ENCODE measurements at regions not wholly inside any gene's neighbourhood (a gene's known extent, or its start where the extent isn't known, plus 50 kb on each side); places are given as distances from the start of the nearest gene placed in this dataset.

- no peaks in the 10 kb centered on the region for H3K79me2 ChIP-seq
- no peaks in the 10 kb centered on the region for H3K9me2 ChIP-seq (replicated peaks; ENCODE audit: insufficient read depth)
- no peak overlapping the region for H2AFZ ChIP-seq
- WGBS (ENCODE audit: low lambda C conversion rate, missing lambda C conversion rate) = 81% methylated on average over 3 of the region's 3 CpGs
- H3K4me2 ChIP-seq = no peak overlapping the region
- H3K36me3 ChIP-seq (replicated peaks; ENCODE audit: insufficient read depth, low read depth) = no peaks in the 10 kb centered on the region
- no peak overlapping the region for H3K4me3 ChIP-seq
- H3K4me1 ChIP-seq (ENCODE audit: insufficient read depth) = no peaks in the 10 kb centered on the region
- no peaks in the 10 kb centered on the region for H3K9me3 ChIP-seq (ENCODE audit: low read depth)
- TF ChIP-seq, protein P1, sequence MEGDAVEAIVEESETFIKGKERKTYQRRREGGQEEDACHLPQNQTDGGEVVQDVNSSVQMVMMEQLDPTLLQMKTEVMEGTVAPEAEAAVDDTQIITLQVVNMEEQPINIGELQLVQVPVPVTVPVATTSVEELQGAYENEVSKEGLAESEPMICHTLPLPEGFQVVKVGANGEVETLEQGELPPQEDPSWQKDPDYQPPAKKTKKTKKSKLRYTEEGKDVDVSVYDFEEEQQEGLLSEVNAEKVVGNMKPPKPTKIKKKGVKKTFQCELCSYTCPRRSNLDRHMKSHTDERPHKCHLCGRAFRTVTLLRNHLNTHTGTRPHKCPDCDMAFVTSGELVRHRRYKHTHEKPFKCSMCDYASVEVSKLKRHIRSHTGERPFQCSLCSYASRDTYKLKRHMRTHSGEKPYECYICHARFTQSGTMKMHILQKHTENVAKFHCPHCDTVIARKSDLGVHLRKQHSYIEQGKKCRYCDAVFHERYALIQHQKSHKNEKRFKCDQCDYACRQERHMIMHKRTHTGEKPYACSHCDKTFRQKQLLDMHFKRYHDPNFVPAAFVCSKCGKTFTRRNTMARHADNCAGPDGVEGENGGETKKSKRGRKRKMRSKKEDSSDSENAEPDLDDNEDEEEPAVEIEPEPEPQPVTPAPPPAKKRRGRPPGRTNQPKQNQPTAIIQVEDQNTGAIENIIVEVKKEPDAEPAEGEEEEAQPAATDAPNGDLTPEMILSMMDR (IDR thresholded peaks at IDR 0.05; ENCODE audit: poor library complexity) = no peak
- TF ChIP-seq EZH2 (IDR thresholded peaks at IDR 0.05; ENCODE audit: borderline replicate concordance) (no peak), EZH2phosphoT487 (IDR thresholded peaks at IDR 0.05; ENCODE audit: low read depth, severe bottlenecking, unreplicated experiment) (no peak)
- DNase-seq (ENCODE audit: low spot score) = no peak
- H4K20me1 ChIP-seq (ENCODE audit: insufficient read depth, poor library complexity, severe bottlenecking) = no peaks in the 10 kb centered on the region
- no peak overlapping the region for H3K27ac ChIP-seq
- no peaks in the 10 kb centered on the region for H3K27me3 ChIP-seq
Measured at GRCh38 chr4:129208481-129208880, 112.5 kb downstream of the C4orf33 start.

- Histone ChIP-seq H3K27ac (no peak overlapping the region), H3K9me2 (replicated peaks; ENCODE audit: insufficient read depth) (no peaks in the 10 kb centered on the region), H3K4me3 (no peak overlapping the region), H3K79me2 (no peaks in the 10 kb centered on the region), H2AFZ (no peak overlapping the region), H4K20me1 (ENCODE audit: insufficient read depth, poor library complexity, severe bottlenecking) (no peaks in the 10 kb centered on the region), H3K9me3 (ENCODE audit: low read depth) (no peaks in the 10 kb centered on the region), H3K4me1 (ENCODE audit: insufficient read depth) (no peaks in the 10 kb centered on the region), H3K4me2 (no peak overlapping the region), H3K27me3 (no peaks in the 10 kb centered on the region), H3K36me3 (replicated peaks; ENCODE audit: insufficient read depth, low read depth) (no peaks in the 10 kb centered on the region)
- no peak for DNase-seq (ENCODE audit: low spot score)
- TF ChIP-seq EZH2 (IDR thresholded peaks at IDR 0.05; ENCODE audit: borderline replicate concordance) (no peak), EZH2phosphoT487 (IDR thresholded peaks at IDR 0.05; ENCODE audit: low read depth, severe bottlenecking, unreplicated experiment) (no peak)
- TF ChIP-seq, protein P1 (IDR thresholded peaks at IDR 0.05; ENCODE audit: poor library complexity) = no peak
- WGBS (ENCODE audit: low lambda C conversion rate, missing lambda C conversion rate) = 73% methylated on average over 1 of the region's 1 CpG
Measured at GRCh38 chr4:129213692-129214091, 117.7 kb downstream of the C4orf33 start.

DNA sequence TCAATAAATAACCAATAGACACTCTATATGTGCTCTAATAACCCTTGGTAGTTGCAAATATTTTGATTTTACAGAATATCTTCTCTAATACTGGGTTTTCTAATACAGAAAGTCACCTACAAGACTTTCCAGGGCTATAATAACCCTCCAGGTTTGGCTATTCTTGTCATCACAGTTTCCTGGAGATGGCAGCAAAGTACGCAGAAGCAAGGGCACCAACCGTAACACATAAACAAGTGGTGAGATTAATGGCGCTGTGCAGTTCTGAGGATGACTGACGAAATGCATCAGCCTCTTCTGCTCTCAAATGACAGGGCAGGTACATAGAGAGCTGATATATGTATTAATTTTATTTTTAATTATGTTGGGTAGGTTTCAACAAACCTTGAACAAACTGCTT lies 122.4 kb downstream of the C4orf33 start:
- no peak overlapping the region for H3K4me2 ChIP-seq

More for the DNA sequence above, 122.4 kb downstream of the C4orf33 start:
- TF ChIP-seq EZH2phosphoT487 (IDR thresholded peaks at IDR 0.05; ENCODE audit: low read depth, severe bottlenecking, unreplicated experiment) = no peak
- no peak for TF ChIP-seq EZH2 (IDR thresholded peaks at IDR 0.05; ENCODE audit: borderline replicate concordance)
- TF ChIP-seq, protein P1 (IDR thresholded peaks at IDR 0.05; ENCODE audit: poor library complexity) = peak; percentile 49
- 46% methylated on average over 4 of the region's 4 CpGs for WGBS (ENCODE audit: low lambda C conversion rate, missing lambda C conversion rate)
- Histone ChIP-seq H3K27me3 (no peaks in the 10 kb centered on the region), H3K4me1 (ENCODE audit: insufficient read depth) (no peaks in the 10 kb centered on the region), H3K27ac (no peak overlapping the region), H2AFZ (no peak overlapping the region), H3K4me3 (no peak overlapping the region), H3K36me3 (replicated peaks; ENCODE audit: insufficient read depth, low read depth) (no peaks in the 10 kb centered on the region), H3K9me2 (replicated peaks; ENCODE audit: insufficient read depth) (no peaks in the 10 kb centered on the region), H4K20me1 (ENCODE audit: insufficient read depth, poor library complexity, severe bottlenecking) (no peaks in the 10 kb centered on the region), H3K9me3 (ENCODE audit: low read depth) (no peaks in the 10 kb centered on the region), H3K79me2 (no peaks in the 10 kb centered on the region)
- peak; percentile 22 for DNase-seq (ENCODE audit: low spot score)

Data from hepatocyte (in vitro differentiated cells).